Astrocyte (in vitro differentiated cells and primary cell): ENCODE measurements at regions not wholly inside any gene's neighbourhood (a gene's known extent, or its start where the extent isn't known, plus 50 kb on each side); places are given as distances from the start of the nearest gene placed in this dataset.

Experiments
- EZH2 ChIP-seq: IDR thresholded peaks from 2 replicates; pipeline ENCODE4 v1.6.1; 2012; ENCODE audit warnings: mild to moderate bottlenecking, low read length, inconsistent platforms; ENCODE audit not compliant: insufficient read depth
- TF ChIP-seq, protein P1 (sequence below): IDR thresholded peaks from 2 replicates; pipeline ENCODE4 v1.5.1; 2011; ENCODE audit warnings: low read depth, mild to moderate bottlenecking, inconsistent platforms, low read length, moderate library complexity; ENCODE audit not compliant: insufficient read depth

DNA sequence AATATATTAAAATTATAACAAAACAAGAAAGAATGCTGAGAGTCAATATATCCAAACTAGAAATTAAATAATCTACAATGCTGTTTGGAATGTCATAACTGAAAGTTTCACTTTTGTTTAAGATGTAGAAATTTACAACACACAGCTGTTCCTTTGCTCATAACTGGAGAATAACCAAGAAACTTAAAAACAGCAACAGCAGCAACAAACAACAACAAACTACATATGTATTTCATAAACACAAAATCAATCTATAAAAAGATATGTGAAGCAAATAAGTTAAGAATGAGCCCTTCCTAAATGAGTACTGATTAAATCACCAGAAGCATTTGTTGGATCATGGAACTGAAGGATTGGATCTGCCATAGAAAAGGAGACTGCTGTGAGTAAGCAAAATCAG, 456.5 kb upstream of the ZNF804A start:
- TF ChIP-seq, protein P1, sequence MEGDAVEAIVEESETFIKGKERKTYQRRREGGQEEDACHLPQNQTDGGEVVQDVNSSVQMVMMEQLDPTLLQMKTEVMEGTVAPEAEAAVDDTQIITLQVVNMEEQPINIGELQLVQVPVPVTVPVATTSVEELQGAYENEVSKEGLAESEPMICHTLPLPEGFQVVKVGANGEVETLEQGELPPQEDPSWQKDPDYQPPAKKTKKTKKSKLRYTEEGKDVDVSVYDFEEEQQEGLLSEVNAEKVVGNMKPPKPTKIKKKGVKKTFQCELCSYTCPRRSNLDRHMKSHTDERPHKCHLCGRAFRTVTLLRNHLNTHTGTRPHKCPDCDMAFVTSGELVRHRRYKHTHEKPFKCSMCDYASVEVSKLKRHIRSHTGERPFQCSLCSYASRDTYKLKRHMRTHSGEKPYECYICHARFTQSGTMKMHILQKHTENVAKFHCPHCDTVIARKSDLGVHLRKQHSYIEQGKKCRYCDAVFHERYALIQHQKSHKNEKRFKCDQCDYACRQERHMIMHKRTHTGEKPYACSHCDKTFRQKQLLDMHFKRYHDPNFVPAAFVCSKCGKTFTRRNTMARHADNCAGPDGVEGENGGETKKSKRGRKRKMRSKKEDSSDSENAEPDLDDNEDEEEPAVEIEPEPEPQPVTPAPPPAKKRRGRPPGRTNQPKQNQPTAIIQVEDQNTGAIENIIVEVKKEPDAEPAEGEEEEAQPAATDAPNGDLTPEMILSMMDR: no peak
- no peak for TF ChIP-seq EZH2
